ENCODE measurements at regions not wholly inside any gene's neighbourhood (a gene's known extent, or its start where the extent isn't known, plus 50 kb on each side); places are given as distances from the start of the nearest gene placed in this dataset.
"Not testable (repeated sequence)": the region's sequence is repeated elsewhere in the genome, so short reads cannot be mapped to it uniquely, and the experiment has no call there.

- Mint-ChIP-seq H3K27me3 (peaks cover 8% of the 10 kb centered on the region), H3K4me3 (no peak overlapping the region), H3K27ac (no peak overlapping the region), H3K4me1 (no peaks in the 10 kb centered on the region), H3K36me3 (ENCODE audit: low read depth) (no peaks in the 10 kb centered on the region)
- H3K9me3 ChIP-seq (ENCODE audit: control insufficient read depth, low read length, poor library complexity, severe bottlenecking): no peaks in the 10 kb centered on the region
- no peak for DNase-seq
- ATAC-seq: no peak
Observed at GRCh38 chr10:33781606-33782395, 447.3 kb upstream of the NRP1 start.

- Mint-ChIP-seq H3K27me3 (peaks cover 16% of the 10 kb centered on the region), H3K36me3 (ENCODE audit: low read depth) (no peaks in the 10 kb centered on the region), H3K4me1 (no peaks in the 10 kb centered on the region), H3K4me3 (no peak overlapping the region), H3K27ac (no peak overlapping the region)
- ATAC-seq (no peak), DNase-seq (no peak)
- no peaks in the 10 kb centered on the region for H3K9me3 ChIP-seq (ENCODE audit: control insufficient read depth, low read length, poor library complexity, severe bottlenecking)
Observed at GRCh38 chr10:33780961-33781360, 446.5 kb upstream of the NRP1 start.

- no peaks in the 10 kb centered on the region for H3K36me3 Mint-ChIP-seq (ENCODE audit: low read depth)
- H3K27ac Mint-ChIP-seq: no peak overlapping the region
- ATAC-seq (no peak), DNase-seq (no peak)
- no peak overlapping the region for H3K4me3 Mint-ChIP-seq
- peaks cover 40% of the 10 kb centered on the region for H3K27me3 Mint-ChIP-seq
- peaks cover 3% of the 10 kb centered on the region for H3K4me1 Mint-ChIP-seq
- H3K9me3 ChIP-seq (ENCODE audit: control insufficient read depth, low read length, poor library complexity, severe bottlenecking): no peaks in the 10 kb centered on the region
Observed at GRCh38 chr10:33777223-33777622, 442.8 kb upstream of the NRP1 start.

- H3K27ac Mint-ChIP-seq: no peak overlapping the region
- H3K36me3 Mint-ChIP-seq (ENCODE audit: low read depth): no peaks in the 10 kb centered on the region
- DNase-seq: no peak
- no peaks in the 10 kb centered on the region for H3K9me3 ChIP-seq (ENCODE audit: control insufficient read depth, low read length, poor library complexity, severe bottlenecking)
- ATAC-seq: no peak
- peaks cover 3% of the 10 kb centered on the region for H3K4me1 Mint-ChIP-seq
- H3K4me3 Mint-ChIP-seq: no peak overlapping the region
- peaks cover 43% of the 10 kb centered on the region for H3K27me3 Mint-ChIP-seq
Observed at GRCh38 chr10:33776419-33777070, 442.1 kb upstream of the NRP1 start.

GRCh38 chr10:33774857-33775256 lies 440.4 kb upstream of the NRP1 start:
- ATAC-seq: no peak
- no peak for DNase-seq
- no peaks in the 10 kb centered on the region for H3K36me3 Mint-ChIP-seq (ENCODE audit: low read depth)
- H3K4me1 Mint-ChIP-seq: peaks cover 3% of the 10 kb centered on the region
- H3K27me3 Mint-ChIP-seq: peaks cover 35% of the 10 kb centered on the region
- H3K4me3 Mint-ChIP-seq: no peak overlapping the region
- H3K9me3 ChIP-seq (ENCODE audit: control insufficient read depth, low read length, poor library complexity, severe bottlenecking): no peaks in the 10 kb centered on the region
- H3K27ac Mint-ChIP-seq: no peak overlapping the region

GRCh38 chr10:33773886-33774480 lies 439.5 kb upstream of the NRP1 start:
- Mint-ChIP-seq H3K27ac (no peak overlapping the region), H3K4me3 (no peak overlapping the region), H3K36me3 (ENCODE audit: low read depth) (no peaks in the 10 kb centered on the region), H3K4me1 (peaks cover 3% of the 10 kb centered on the region), H3K27me3 (peaks cover 35% of the 10 kb centered on the region)
- no peak for ATAC-seq
- H3K9me3 ChIP-seq (ENCODE audit: control insufficient read depth, low read length, poor library complexity, severe bottlenecking): no peaks in the 10 kb centered on the region
- DNase-seq: no peak

GRCh38 chr10:33773253-33773573 lies 438.7 kb upstream of the NRP1 start:
- no peaks in the 10 kb centered on the region for H3K9me3 ChIP-seq (ENCODE audit: control insufficient read depth, low read length, poor library complexity, severe bottlenecking)
- H3K36me3 Mint-ChIP-seq (ENCODE audit: low read depth): no peaks in the 10 kb centered on the region
- H3K27me3 Mint-ChIP-seq: peaks cover 35% of the 10 kb centered on the region
- H3K4me3 Mint-ChIP-seq: no peak overlapping the region
- DNase-seq: no peak
- peaks cover 3% of the 10 kb centered on the region for H3K4me1 Mint-ChIP-seq
- no peak for ATAC-seq
- H3K27ac Mint-ChIP-seq: no peak overlapping the region

- H3K4me1 Mint-ChIP-seq: peaks cover 3% of the 10 kb centered on the region
- no peaks in the 10 kb centered on the region for H3K36me3 Mint-ChIP-seq (ENCODE audit: low read depth)
- ATAC-seq: no peak
- no peaks in the 10 kb centered on the region for H3K9me3 ChIP-seq (ENCODE audit: control insufficient read depth, low read length, poor library complexity, severe bottlenecking)
- DNase-seq: no peak
- peaks cover 35% of the 10 kb centered on the region for H3K27me3 Mint-ChIP-seq
- peak overlapping the region; percentile 15 for H3K4me3 Mint-ChIP-seq
- no peak overlapping the region for H3K27ac Mint-ChIP-seq
Observed at GRCh38 chr10:33772370-33773252, 438.1 kb upstream of the NRP1 start.

GRCh38 chr10:33771856-33772255 lies 437.4 kb upstream of the NRP1 start:
- not testable (repeated sequence) for ATAC-seq; H3K27ac Mint-ChIP-seq; H3K9me3 ChIP-seq (ENCODE audit: control insufficient read depth, low read length, poor library complexity, severe bottlenecking); DNase-seq; H3K4me1 Mint-ChIP-seq; H3K36me3 Mint-ChIP-seq (ENCODE audit: low read depth); H3K4me3 Mint-ChIP-seq
- H3K27me3 Mint-ChIP-seq: peaks cover 35% of the 10 kb centered on the region

- Mint-ChIP-seq H3K36me3 (ENCODE audit: low read depth) (no peaks in the 10 kb centered on the region), H3K27ac (no peak overlapping the region), H3K4me3 (no peak overlapping the region), H3K27me3 (no peaks in the 10 kb centered on the region), H3K4me1 (no peaks in the 10 kb centered on the region)
- DNase-seq: no peak
- no peak for ATAC-seq
- no peaks in the 10 kb centered on the region for H3K9me3 ChIP-seq (ENCODE audit: control insufficient read depth, low read length, poor library complexity, severe bottlenecking)
Observed at GRCh38 chr10:33764694-33765185, 430.3 kb upstream of the NRP1 start.

- DNase-seq (no peak), ATAC-seq (no peak)
- Mint-ChIP-seq H3K4me1 (no peaks in the 10 kb centered on the region), H3K36me3 (ENCODE audit: low read depth) (no peaks in the 10 kb centered on the region), H3K27me3 (no peaks in the 10 kb centered on the region), H3K4me3 (no peak overlapping the region), H3K27ac (no peak overlapping the region)
- H3K9me3 ChIP-seq (ENCODE audit: control insufficient read depth, low read length, poor library complexity, severe bottlenecking): no peaks in the 10 kb centered on the region
Observed at GRCh38 chr10:33760056-33760943, 425.8 kb upstream of the NRP1 start.

GRCh38 chr10:33759191-33759590 lies 424.7 kb upstream of the NRP1 start:
- DNase-seq: no peak
- H3K4me3 Mint-ChIP-seq: no peak overlapping the region
- no peaks in the 10 kb centered on the region for H3K4me1 Mint-ChIP-seq
- no peaks in the 10 kb centered on the region for H3K9me3 ChIP-seq (ENCODE audit: control insufficient read depth, low read length, poor library complexity, severe bottlenecking)
- no peaks in the 10 kb centered on the region for H3K36me3 Mint-ChIP-seq (ENCODE audit: low read depth)
- H3K27ac Mint-ChIP-seq: no peak overlapping the region
- no peaks in the 10 kb centered on the region for H3K27me3 Mint-ChIP-seq
- ATAC-seq: no peak
